ENCODE measurements at regions not wholly inside any gene's neighbourhood (a gene's known extent, or its start where the extent isn't known, plus 50 kb on each side); places are given as distances from the start of the nearest gene placed in this dataset.

GRCh38 chr2:6446938-6447608 is 418.6 kb downstream of the CMPK2 start:
- H3K4me1 Mint-ChIP-seq = peaks cover 47% of the 10 kb centered on the region
- Histone ChIP-seq H2AFZ (replicated peaks) (no peak overlapping the region), H3K27ac (no peak overlapping the region), H3K4me2 (no peak overlapping the region), H3K79me2 (ENCODE audit: low read depth) (no peaks in the 10 kb centered on the region), H4K20me1 (ENCODE audit: low read depth) (no peaks in the 10 kb centered on the region), H3K4me1 (peaks cover 8% of the 10 kb centered on the region), H3F3A (ENCODE audit: low read depth) (no peaks in the 10 kb centered on the region), H3K27me3 (no peaks in the 10 kb centered on the region), H3K36me3 (no peaks in the 10 kb centered on the region), H3K4me3 (no peak overlapping the region), H3K9ac (no peak overlapping the region), H3K9me3 (ENCODE audit: low read depth) (no peaks in the 10 kb centered on the region)
- peaks cover 3% of the 10 kb centered on the region for H3K27me3 Mint-ChIP-seq (ENCODE audit: insufficient read depth, low read depth)
- H3K4me3 Mint-ChIP-seq = no peak overlapping the region
- H3K27ac Mint-ChIP-seq = no peak overlapping the region
- no peaks in the 10 kb centered on the region for H3K36me3 Mint-ChIP-seq
- H3K9me3 Mint-ChIP-seq = no peaks in the 10 kb centered on the region
- TF ChIP-seq CTCF (IDR thresholded peaks at IDR 0.05) (no peak), EZH2phosphoT487 (IDR thresholded peaks at IDR 0.05) (no peak), EZH2 (IDR thresholded peaks at IDR 0.05) (no peak)
- no peak for DNase-seq (ENCODE audit: low spot score)

GRCh38 chr2:6448893-6449292 is 416.8 kb downstream of the CMPK2 start:
- Histone ChIP-seq H3K4me1 (peaks cover 8% of the 10 kb centered on the region), H3K79me2 (ENCODE audit: low read depth) (no peaks in the 10 kb centered on the region), H3K4me2 (no peak overlapping the region), H3K9me3 (ENCODE audit: low read depth) (no peaks in the 10 kb centered on the region), H3K27me3 (no peaks in the 10 kb centered on the region), H3K27ac (no peak overlapping the region), H3F3A (ENCODE audit: low read depth) (no peaks in the 10 kb centered on the region), H3K4me3 (no peak overlapping the region), H4K20me1 (ENCODE audit: low read depth) (no peaks in the 10 kb centered on the region), H3K36me3 (no peaks in the 10 kb centered on the region), H2AFZ (replicated peaks) (no peak overlapping the region), H3K9ac (no peak overlapping the region)
- no peak overlapping the region for H3K4me3 Mint-ChIP-seq
- peaks cover 38% of the 10 kb centered on the region for H3K4me1 Mint-ChIP-seq
- H3K9me3 Mint-ChIP-seq = no peaks in the 10 kb centered on the region
- no peaks in the 10 kb centered on the region for H3K36me3 Mint-ChIP-seq
- no peak for DNase-seq (ENCODE audit: low spot score)
- peaks cover 3% of the 10 kb centered on the region for H3K27me3 Mint-ChIP-seq (ENCODE audit: insufficient read depth, low read depth)
- H3K27ac Mint-ChIP-seq = peak overlapping the region; percentile 91
- TF ChIP-seq EZH2 (IDR thresholded peaks at IDR 0.05) (no peak), CTCF (IDR thresholded peaks at IDR 0.05) (no peak), EZH2phosphoT487 (IDR thresholded peaks at IDR 0.05) (no peak)

DNA sequence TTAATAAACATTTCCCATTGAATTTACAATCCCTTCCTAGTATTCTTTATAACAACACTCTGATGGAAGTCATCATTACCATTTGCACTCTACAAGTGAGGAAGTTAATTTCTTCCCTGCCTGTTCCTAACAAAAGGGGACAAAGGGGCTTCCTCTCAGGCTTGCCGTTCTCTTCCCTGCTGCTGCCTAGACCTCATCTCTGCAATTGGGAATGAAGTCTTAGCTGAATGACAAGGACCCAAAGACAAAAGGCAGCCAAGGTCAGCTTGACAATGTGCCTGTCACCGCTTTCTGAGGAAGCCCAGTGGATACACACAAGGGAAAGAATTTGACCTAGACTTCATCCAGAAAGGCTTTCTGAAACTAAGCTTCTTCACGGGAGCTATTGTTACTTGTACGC is 416.4 kb downstream of the CMPK2 start:
- no peaks in the 10 kb centered on the region for H3K9me3 ChIP-seq (ENCODE audit: low read depth)
- no peak overlapping the region for H3K27ac ChIP-seq
- H3K79me2 ChIP-seq (ENCODE audit: low read depth) = no peaks in the 10 kb centered on the region
- no peak overlapping the region for H3K4me2 ChIP-seq
- no peak for TF ChIP-seq EZH2 (IDR thresholded peaks at IDR 0.05)
- TF ChIP-seq CTCF (IDR thresholded peaks at IDR 0.05) = no peak
- TF ChIP-seq EZH2phosphoT487 (IDR thresholded peaks at IDR 0.05) = no peak
- peak; percentile 20 for DNase-seq (ENCODE audit: low spot score)
- H4K20me1 ChIP-seq (ENCODE audit: low read depth) = no peaks in the 10 kb centered on the region
- peaks cover 4% of the 10 kb centered on the region for H3K9me3 Mint-ChIP-seq
- H3K9ac ChIP-seq = no peak overlapping the region
- H3K4me3 Mint-ChIP-seq = no peak overlapping the region
- H3K4me1 Mint-ChIP-seq = peaks cover 38% of the 10 kb centered on the region
- H3K27ac Mint-ChIP-seq = peak overlapping the region; percentile 91
- no peaks in the 10 kb centered on the region for H3F3A ChIP-seq (ENCODE audit: low read depth)
- no peaks in the 10 kb centered on the region for H3K27me3 ChIP-seq
- H3K36me3 Mint-ChIP-seq = no peaks in the 10 kb centered on the region
- H3K4me3 ChIP-seq = no peak overlapping the region
- H3K36me3 ChIP-seq = no peaks in the 10 kb centered on the region
- peaks cover 8% of the 10 kb centered on the region for H3K4me1 ChIP-seq
- peaks cover 3% of the 10 kb centered on the region for H3K27me3 Mint-ChIP-seq (ENCODE audit: insufficient read depth, low read depth)
- no peak overlapping the region for H2AFZ ChIP-seq (replicated peaks)

Measured in neural progenitor cell (in vitro differentiated cells).